Mesendoderm (in vitro differentiated cells): ENCODE measurements at regions not wholly inside any gene's neighbourhood (a gene's known extent, or its start where the extent isn't known, plus 50 kb on each side); places are given as distances from the start of the nearest gene placed in this dataset.

ENCODE experiments used
- DNase-seq: peaks from one replicate; pipeline ENCODE4 v3.0.0; 2013
- H2AK5ac ChIP-seq: 2 replicates; pipeline ENCODE4 v1.6.1; 2013; ENCODE audit warnings: low read length, inconsistent platforms
- H2BK120ac ChIP-seq: 2 replicates; pipeline ENCODE4 v1.6.1; 2013; ENCODE audit warnings: low read depth, mild to moderate bottlenecking, low read length, moderate library complexity, mixed read lengths
- H2BK15ac ChIP-seq: replicated peaks from 2 replicates; pipeline ENCODE4 v1.6.1; 2013; ENCODE audit warnings: low read depth, mild to moderate bottlenecking, moderate library complexity
- H2BK5ac ChIP-seq: 2 replicates; pipeline ENCODE4 v1.6.1; 2013; ENCODE audit warnings: low read length, inconsistent platforms
- H3K18ac ChIP-seq: 2 replicates; pipeline ENCODE4 v1.6.1; 2013; ENCODE audit warnings: mild to moderate bottlenecking, low read length, mixed read lengths
- H3K23ac ChIP-seq: one replicate; pipeline ENCODE4 v1.6.1; 2013; ENCODE audit warnings: low read length
- H3K27ac ChIP-seq: 2 replicates; pipeline ENCODE4 v1.5.1; 2013; ENCODE audit warnings: low read depth, mild to moderate bottlenecking, inconsistent platforms, low read length, moderate library complexity
- H3K27me3 ChIP-seq: 2 replicates; pipeline ENCODE4 v1.6.1; 2013; ENCODE audit warnings: low read length, control low read depth, mild to moderate bottlenecking, inconsistent platforms; ENCODE audit not compliant: insufficient read depth, poor library complexity
- H3K36me3 ChIP-seq: 2 replicates; pipeline ENCODE4 v1.6.1; 2013; ENCODE audit warnings: low read length, inconsistent platforms; ENCODE audit not compliant: control insufficient read depth, insufficient read depth
- H3K4ac ChIP-seq: one replicate; pipeline ENCODE4 v1.6.1; 2013; ENCODE audit warnings: low read depth, mild to moderate bottlenecking, low read length, moderate library complexity
- H3K4me1 ChIP-seq: 2 replicates; pipeline ENCODE4 v1.6.1; 2013; ENCODE audit warnings: low read depth, low read length, inconsistent platforms; ENCODE audit not compliant: control insufficient read depth
- H3K4me2 ChIP-seq: 2 replicates; pipeline ENCODE4 v1.6.1; 2013; ENCODE audit warnings: low read length
- H3K4me3 ChIP-seq: 2 replicates; pipeline ENCODE4 v1.5.1; 2013; ENCODE audit warnings: mild to moderate bottlenecking, low read length
- H3K56ac ChIP-seq: one replicate; pipeline ENCODE4 v1.6.1; 2013; ENCODE audit warnings: low read length
- H3K79me1 ChIP-seq: 2 replicates; pipeline ENCODE4 v1.6.1; 2013; ENCODE audit warnings: low read length, inconsistent platforms
- H3K79me2 ChIP-seq: 2 replicates; pipeline ENCODE4 v1.6.1; 2013; ENCODE audit warnings: mild to moderate bottlenecking, low read length; ENCODE audit not compliant: control insufficient read depth, insufficient read depth
- H3K9ac ChIP-seq: 2 replicates; pipeline ENCODE4 v1.6.1; 2013; ENCODE audit warnings: low read length, inconsistent platforms
- H4K5ac ChIP-seq: one replicate; pipeline ENCODE4 v1.6.1; 2013; ENCODE audit warnings: low read length
- H4K8ac ChIP-seq: one replicate; pipeline ENCODE4 v1.6.1; 2013; ENCODE audit warnings: low read depth, mild to moderate bottlenecking, control low read depth, low read length, moderate library complexity
- WGBS: extraction: QIAGEN DNeasy Blood & Tissue Kit; methylation state at CpG from one replicate; pipeline ENCODE4 v1.1.7; 2013; ENCODE audit warnings: low lambda C conversion rate, missing lambda C conversion rate; ENCODE audit not compliant: insufficient coverage; ENCODE audit errors: extremely low coverage; 5-methylcytosine and 5-hydroxymethylcytosine counted together

- no peak overlapping the region for H4K5ac ChIP-seq
- H3K27ac ChIP-seq: no peak overlapping the region
- H3K9ac ChIP-seq: no peak overlapping the region
- no peak overlapping the region for H3K23ac ChIP-seq
- H3K18ac ChIP-seq: no peak overlapping the region
- no peak overlapping the region for H3K4me3 ChIP-seq
- H3K4ac ChIP-seq: no peak overlapping the region
- H3K36me3 ChIP-seq: no peaks in the 10 kb centered on the region
- no peak overlapping the region for H3K4me2 ChIP-seq
- no peak overlapping the region for H2AK5ac ChIP-seq
- H4K8ac ChIP-seq: no peak overlapping the region
- WGBS: no CpG with 5 or more reads among the region's 3 CpGs
- H3K4me1 ChIP-seq: no peaks in the 10 kb centered on the region
- H3K27me3 ChIP-seq: no peaks in the 10 kb centered on the region
- no peak overlapping the region for H2BK120ac ChIP-seq
- no peak overlapping the region for H2BK5ac ChIP-seq
- H3K56ac ChIP-seq: no peak overlapping the region
- H2BK15ac ChIP-seq: no peak overlapping the region
- DNase-seq: no peak
- H3K79me2 ChIP-seq: no peaks in the 10 kb centered on the region
- H3K79me1 ChIP-seq: no peaks in the 10 kb centered on the region
These were observed 105.1 kb downstream of the SEC61G start for GRCh38 chr7:54653905-54654304.

- Histone ChIP-seq H4K8ac (no peak overlapping the region), H3K4me3 (no peak overlapping the region), H3K27ac (no peak overlapping the region), H3K18ac (no peak overlapping the region), H2BK5ac (no peak overlapping the region), H2BK120ac (no peak overlapping the region), H3K4ac (no peak overlapping the region), H3K56ac (no peak overlapping the region), H3K36me3 (no peaks in the 10 kb centered on the region), H2BK15ac (no peak overlapping the region), H3K4me2 (no peak overlapping the region), H3K79me2 (no peaks in the 10 kb centered on the region), H3K23ac (no peak overlapping the region), H3K9ac (no peak overlapping the region), H2AK5ac (no peak overlapping the region), H3K27me3 (no peaks in the 10 kb centered on the region), H3K79me1 (no peaks in the 10 kb centered on the region), H4K5ac (no peak overlapping the region), H3K4me1 (no peaks in the 10 kb centered on the region)
- WGBS: no CpG with 5 or more reads among the region's 6 CpGs
- no peak for DNase-seq
These were observed 100.9 kb downstream of the VSTM2A start for GRCh38 chr7:54643064-54643463.

- H2AK5ac ChIP-seq: no peak overlapping the region
- no peak overlapping the region for H3K18ac ChIP-seq
- H3K4ac ChIP-seq: no peak overlapping the region
- H2BK5ac ChIP-seq: no peak overlapping the region
- no peak overlapping the region for H3K27ac ChIP-seq
- H3K9ac ChIP-seq: no peak overlapping the region
- no peak overlapping the region for H4K5ac ChIP-seq
- no peak overlapping the region for H3K56ac ChIP-seq
- H3K79me2 ChIP-seq: no peaks in the 10 kb centered on the region
- no peak overlapping the region for H4K8ac ChIP-seq
- H3K79me1 ChIP-seq: no peaks in the 10 kb centered on the region
- H3K23ac ChIP-seq: no peak overlapping the region
- WGBS: no CpG with 5 or more reads among the region's 6 CpGs
- DNase-seq: no peak
- no peak overlapping the region for H3K4me3 ChIP-seq
- no peaks in the 10 kb centered on the region for H3K36me3 ChIP-seq
- no peak overlapping the region for H3K4me2 ChIP-seq
- no peaks in the 10 kb centered on the region for H3K27me3 ChIP-seq
- no peak overlapping the region for H2BK15ac ChIP-seq
- H2BK120ac ChIP-seq: no peak overlapping the region
- no peaks in the 10 kb centered on the region for H3K4me1 ChIP-seq
These were observed 95.7 kb downstream of the VSTM2A start for GRCh38 chr7:54637712-54638396.

GRCh38 chr7:54632696-54633095 lies 90.5 kb downstream of the VSTM2A start:
- no peaks in the 10 kb centered on the region for H3K79me1 ChIP-seq
- no peak overlapping the region for H3K56ac ChIP-seq
- H3K18ac ChIP-seq: no peak overlapping the region
- no peak overlapping the region for H2BK120ac ChIP-seq
- no peaks in the 10 kb centered on the region for H3K27me3 ChIP-seq
- no peaks in the 10 kb centered on the region for H3K4me1 ChIP-seq
- no peak overlapping the region for H4K8ac ChIP-seq
- no peak overlapping the region for H3K4ac ChIP-seq
- H3K23ac ChIP-seq: no peak overlapping the region
- H3K36me3 ChIP-seq: no peaks in the 10 kb centered on the region
- no CpG with 5 or more reads among the region's 4 CpGs for whole genome bisulfite sequencing
- no peak overlapping the region for H2BK5ac ChIP-seq
- H3K4me3 ChIP-seq: no peak overlapping the region
- no peak overlapping the region for H4K5ac ChIP-seq
- H3K27ac ChIP-seq: no peak overlapping the region
- no peak overlapping the region for H3K4me2 ChIP-seq
- H3K79me2 ChIP-seq: no peaks in the 10 kb centered on the region
- H2BK15ac ChIP-seq: no peak overlapping the region
- no peak overlapping the region for H3K9ac ChIP-seq
- no peak overlapping the region for H2AK5ac ChIP-seq
- peak; percentile 46 for DNase-seq

- Histone ChIP-seq H3K79me1 (no peaks in the 10 kb centered on the region), H3K27ac (no peak overlapping the region), H3K27me3 (no peaks in the 10 kb centered on the region), H4K5ac (no peak overlapping the region), H3K79me2 (no peaks in the 10 kb centered on the region), H4K8ac (no peak overlapping the region), H3K23ac (no peak overlapping the region), H2BK15ac (no peak overlapping the region), H2BK5ac (no peak overlapping the region), H3K4me2 (no peak overlapping the region), H2BK120ac (no peak overlapping the region), H3K36me3 (no peaks in the 10 kb centered on the region), H3K4me3 (no peak overlapping the region), H3K18ac (no peak overlapping the region), H3K4ac (no peak overlapping the region), H3K9ac (no peak overlapping the region), H3K56ac (no peak overlapping the region), H2AK5ac (no peak overlapping the region), H3K4me1 (no peaks in the 10 kb centered on the region)
- WGBS: no CpG with 5 or more reads among the region's 4 CpGs
- peak; percentile 20 for DNase-seq
These were observed 87.6 kb downstream of the VSTM2A start for GRCh38 chr7:54629771-54630170.

- H3K18ac ChIP-seq: no peak overlapping the region
- H3K79me2 ChIP-seq: no peaks in the 10 kb centered on the region
- H3K4me1 ChIP-seq: no peaks in the 10 kb centered on the region
- no peak overlapping the region for H2BK5ac ChIP-seq
- no peak overlapping the region for H2AK5ac ChIP-seq
- H3K79me1 ChIP-seq: no peaks in the 10 kb centered on the region
- H3K27ac ChIP-seq: no peak overlapping the region
- no peak overlapping the region for H3K4ac ChIP-seq
- H3K36me3 ChIP-seq: no peaks in the 10 kb centered on the region
- H3K27me3 ChIP-seq: no peaks in the 10 kb centered on the region
- no peak overlapping the region for H3K56ac ChIP-seq
- no peak overlapping the region for H2BK120ac ChIP-seq
- H3K4me3 ChIP-seq: no peak overlapping the region
- H2BK15ac ChIP-seq: no peak overlapping the region
- no peak overlapping the region for H4K5ac ChIP-seq
- peak; percentile 13 for DNase-seq
- H4K8ac ChIP-seq: no peak overlapping the region
- H3K4me2 ChIP-seq: no peak overlapping the region
- no peak overlapping the region for H3K23ac ChIP-seq
- no peak overlapping the region for H3K9ac ChIP-seq
- WGBS: no CpG with 5 or more reads among the region's 3 CpGs
These were observed 80.6 kb downstream of the VSTM2A start for GRCh38 chr7:54622696-54623309.
